Sigmoid colon (tissue), 4 donors: ENCODE measurements at regions not wholly inside any gene's neighbourhood (a gene's known extent, or its start where the extent isn't known, plus 50 kb on each side); places are given as distances from the start of the nearest gene placed in this dataset.

Experiments used
- CTCF ChIP-seq, 4 experiments: fragments of 450-650 bp in 3 of 4; fragments of 200-600 bp in 1 of 4; IDR thresholded peaks; one replicate each; pipeline ENCODE4 v1.5.1; 2016 to 2019; ENCODE audit warnings: antibody characterized with exemption in 4 of 4, mild to moderate bottlenecking in 3 of 4, moderate library complexity in 2 of 4
- EP300 ChIP-seq, 4 donors: sonication (generic); formaldehyde crosslinking; IDR thresholded peaks; one replicate each; pipeline ENCODE4 v1.6.1; 2017; ENCODE audit warnings: antibody characterized with exemption in 4 of 4
- POLR2A ChIP-seq, 2 donors: fragments of 450-650 bp; IDR thresholded peaks; one replicate each; pipeline ENCODE4 v1.6.1; 2016; ENCODE audit warnings: antibody characterized with exemption in 2 of 2, mild to moderate bottlenecking in 2 of 2, moderate library complexity in 2 of 2
- POLR2AphosphoS5 ChIP-seq, 4 donors: sonication (generic); formaldehyde crosslinking; IDR thresholded peaks; one replicate each; pipeline ENCODE4 v1.6.1; 2017; ENCODE audit warnings: antibody characterized with exemption in 4 of 4

GRCh38 chr7:70935854-70936253 lies 196.1 kb upstream of the GALNT17 start:
- TF ChIP-seq EP300 (IDR thresholded peaks at IDR 0.05) (no peak), CTCF (IDR thresholded peaks at IDR 0.05) (no peak), POLR2A (IDR thresholded peaks at IDR 0.05) (no peak), POLR2AphosphoS5 (IDR thresholded peaks at IDR 0.05) (no peak)
